ENCODE measurements at regions not wholly inside any gene's neighbourhood (a gene's known extent, or its start where the extent isn't known, plus 50 kb on each side); places are given as distances from the start of the nearest gene placed in this dataset.

- TF ChIP-seq POLR2AphosphoS5 (IDR thresholded peaks at IDR 0.05) (no peak), CTCF (IDR thresholded peaks at IDR 0.05) (no peak)
These were observed 67.4 kb upstream of the PPM1B start for GRCh38 chr2:44101246-44101645.
